ENCODE measurements at regions not wholly inside any gene's neighbourhood (a gene's known extent, or its start where the extent isn't known, plus 50 kb on each side); places are given as distances from the start of the nearest gene placed in this dataset.

DNA sequence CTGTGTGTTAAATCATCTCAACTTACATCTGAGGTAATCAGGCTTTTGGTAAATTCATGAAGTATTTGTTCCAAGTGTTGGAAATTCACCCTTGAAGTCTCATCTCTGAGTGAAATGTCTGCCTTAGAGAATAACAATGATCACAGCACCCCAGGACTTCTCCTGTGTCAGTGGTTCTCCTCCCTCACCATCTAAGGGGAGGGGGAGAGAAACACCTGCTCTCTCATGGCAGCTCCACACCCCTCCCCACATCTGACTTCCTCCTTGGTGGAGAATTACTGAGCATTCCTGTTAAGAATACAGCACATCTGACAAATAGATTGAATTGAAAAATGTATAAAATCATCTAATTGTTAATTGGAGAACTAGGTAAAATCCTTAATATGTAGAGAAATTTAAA lies 532.1 kb downstream of the RNF144A start:
- H2AFZ ChIP-seq (ENCODE audit: low read depth, low read length) = no peak overlapping the region
- H3K9me2 ChIP-seq (ENCODE audit: insufficient read depth, low read length) = no peaks in the 10 kb centered on the region
- no peak overlapping the region for H3K4me2 ChIP-seq (ENCODE audit: low read length)
- H3K9me3 ChIP-seq (ENCODE audit: low read length) = no peaks in the 10 kb centered on the region
- no peak for TF ChIP-seq EP300 (conservative IDR thresholded peaks at IDR 0.05; ENCODE audit: poor library complexity, severe bottlenecking)
- TF ChIP-seq POLR2AphosphoS5 (IDR thresholded peaks at IDR 0.05) = no peak
- TF ChIP-seq SMC3 (conservative IDR thresholded peaks at IDR 0.05; ENCODE audit: poor library complexity) = no peak
- TF ChIP-seq, protein P1, sequence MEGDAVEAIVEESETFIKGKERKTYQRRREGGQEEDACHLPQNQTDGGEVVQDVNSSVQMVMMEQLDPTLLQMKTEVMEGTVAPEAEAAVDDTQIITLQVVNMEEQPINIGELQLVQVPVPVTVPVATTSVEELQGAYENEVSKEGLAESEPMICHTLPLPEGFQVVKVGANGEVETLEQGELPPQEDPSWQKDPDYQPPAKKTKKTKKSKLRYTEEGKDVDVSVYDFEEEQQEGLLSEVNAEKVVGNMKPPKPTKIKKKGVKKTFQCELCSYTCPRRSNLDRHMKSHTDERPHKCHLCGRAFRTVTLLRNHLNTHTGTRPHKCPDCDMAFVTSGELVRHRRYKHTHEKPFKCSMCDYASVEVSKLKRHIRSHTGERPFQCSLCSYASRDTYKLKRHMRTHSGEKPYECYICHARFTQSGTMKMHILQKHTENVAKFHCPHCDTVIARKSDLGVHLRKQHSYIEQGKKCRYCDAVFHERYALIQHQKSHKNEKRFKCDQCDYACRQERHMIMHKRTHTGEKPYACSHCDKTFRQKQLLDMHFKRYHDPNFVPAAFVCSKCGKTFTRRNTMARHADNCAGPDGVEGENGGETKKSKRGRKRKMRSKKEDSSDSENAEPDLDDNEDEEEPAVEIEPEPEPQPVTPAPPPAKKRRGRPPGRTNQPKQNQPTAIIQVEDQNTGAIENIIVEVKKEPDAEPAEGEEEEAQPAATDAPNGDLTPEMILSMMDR (IDR thresholded peaks at IDR 0.05; ENCODE audit: poor library complexity, severe bottlenecking) = no peak
- TF ChIP-seq, protein P2, sequence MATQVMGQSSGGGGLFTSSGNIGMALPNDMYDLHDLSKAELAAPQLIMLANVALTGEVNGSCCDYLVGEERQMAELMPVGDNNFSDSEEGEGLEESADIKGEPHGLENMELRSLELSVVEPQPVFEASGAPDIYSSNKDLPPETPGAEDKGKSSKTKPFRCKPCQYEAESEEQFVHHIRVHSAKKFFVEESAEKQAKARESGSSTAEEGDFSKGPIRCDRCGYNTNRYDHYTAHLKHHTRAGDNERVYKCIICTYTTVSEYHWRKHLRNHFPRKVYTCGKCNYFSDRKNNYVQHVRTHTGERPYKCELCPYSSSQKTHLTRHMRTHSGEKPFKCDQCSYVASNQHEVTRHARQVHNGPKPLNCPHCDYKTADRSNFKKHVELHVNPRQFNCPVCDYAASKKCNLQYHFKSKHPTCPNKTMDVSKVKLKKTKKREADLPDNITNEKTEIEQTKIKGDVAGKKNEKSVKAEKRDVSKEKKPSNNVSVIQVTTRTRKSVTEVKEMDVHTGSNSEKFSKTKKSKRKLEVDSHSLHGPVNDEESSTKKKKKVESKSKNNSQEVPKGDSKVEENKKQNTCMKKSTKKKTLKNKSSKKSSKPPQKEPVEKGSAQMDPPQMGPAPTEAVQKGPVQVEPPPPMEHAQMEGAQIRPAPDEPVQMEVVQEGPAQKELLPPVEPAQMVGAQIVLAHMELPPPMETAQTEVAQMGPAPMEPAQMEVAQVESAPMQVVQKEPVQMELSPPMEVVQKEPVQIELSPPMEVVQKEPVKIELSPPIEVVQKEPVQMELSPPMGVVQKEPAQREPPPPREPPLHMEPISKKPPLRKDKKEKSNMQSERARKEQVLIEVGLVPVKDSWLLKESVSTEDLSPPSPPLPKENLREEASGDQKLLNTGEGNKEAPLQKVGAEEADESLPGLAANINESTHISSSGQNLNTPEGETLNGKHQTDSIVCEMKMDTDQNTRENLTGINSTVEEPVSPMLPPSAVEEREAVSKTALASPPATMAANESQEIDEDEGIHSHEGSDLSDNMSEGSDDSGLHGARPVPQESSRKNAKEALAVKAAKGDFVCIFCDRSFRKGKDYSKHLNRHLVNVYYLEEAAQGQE (IDR thresholded peaks at IDR 0.05; ENCODE audit: borderline replicate concordance) = no peak
- TF ChIP-seq RAD21 (conservative IDR thresholded peaks at IDR 0.05) = no peak
- TF ChIP-seq TAF1 (IDR thresholded peaks at IDR 0.05; ENCODE audit: low read depth) = no peak
- TF ChIP-seq MXI1 (conservative IDR thresholded peaks at IDR 0.05; ENCODE audit: poor library complexity, severe bottlenecking) = no peak
- no peak for TF ChIP-seq EZH2 (IDR thresholded peaks at IDR 0.05; ENCODE audit: borderline replicate concordance, insufficient read depth, low read length, poor library complexity, severe bottlenecking)
- H3K9ac ChIP-seq (ENCODE audit: low read length) = no peak overlapping the region
- H3K27me3 ChIP-seq (ENCODE audit: insufficient read depth, low read depth, low read length) = no peaks in the 10 kb centered on the region
- H3K79me2 ChIP-seq (replicated peaks; ENCODE audit: insufficient read depth, low read length) = no peaks in the 10 kb centered on the region
- no peak overlapping the region for H3K27ac ChIP-seq (ENCODE audit: low read length)
- no peaks in the 10 kb centered on the region for H3F3A ChIP-seq (ENCODE audit: insufficient read depth, low read length, poor library complexity, severe bottlenecking)
- no peak overlapping the region for H3K4me3 ChIP-seq (ENCODE audit: low read length)
- no peaks in the 10 kb centered on the region for H3K36me3 ChIP-seq (ENCODE audit: insufficient read depth, low read length)
- H4K20me1 ChIP-seq (ENCODE audit: insufficient read depth) = no peaks in the 10 kb centered on the region

DNA sequence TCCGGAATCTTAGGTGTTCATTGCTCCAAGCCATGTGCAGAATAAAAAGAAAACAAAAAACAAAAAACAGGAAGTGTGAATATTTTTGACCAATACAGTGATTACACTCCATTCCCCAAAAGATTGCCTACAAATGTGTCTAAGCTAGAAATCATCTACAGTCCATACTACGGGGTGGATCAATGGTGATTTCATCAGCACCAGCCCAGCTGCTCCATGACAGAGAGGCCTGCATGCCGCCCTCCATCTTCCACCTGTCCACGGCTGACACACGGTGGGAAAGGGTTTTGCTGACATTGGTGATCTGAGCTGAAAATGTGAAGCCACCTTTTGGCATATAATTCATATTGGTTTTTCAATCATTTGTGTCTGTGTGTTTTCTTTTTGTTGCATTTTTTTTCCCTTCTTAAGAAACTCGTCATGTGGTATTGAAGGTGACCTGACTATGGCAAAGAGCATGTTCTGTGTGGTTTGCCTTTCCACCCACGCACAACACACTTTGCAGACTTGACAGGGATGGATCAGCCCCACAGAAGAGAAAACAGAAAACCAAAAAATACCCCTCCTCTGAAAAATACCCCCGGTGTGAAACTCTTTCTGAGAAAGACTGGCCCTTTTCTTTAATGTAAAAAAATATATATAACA lies 533.1 kb downstream of the RNF144A start:
- Histone ChIP-seq H3K27me3 (ENCODE audit: insufficient read depth, low read depth, low read length) (no peaks in the 10 kb centered on the region), H3K9me2 (ENCODE audit: insufficient read depth, low read length) (no peaks in the 10 kb centered on the region), H3K4me3 (ENCODE audit: low read length) (no peak overlapping the region), H3K79me2 (replicated peaks; ENCODE audit: insufficient read depth, low read length) (no peaks in the 10 kb centered on the region), H3K36me3 (ENCODE audit: insufficient read depth, low read length) (no peaks in the 10 kb centered on the region), H3K27ac (ENCODE audit: low read length) (no peak overlapping the region), H4K20me1 (ENCODE audit: insufficient read depth) (no peaks in the 10 kb centered on the region), H3K9me3 (ENCODE audit: low read length) (no peaks in the 10 kb centered on the region), H2AFZ (ENCODE audit: low read depth, low read length) (no peak overlapping the region), H3F3A (ENCODE audit: insufficient read depth, low read length, poor library complexity, severe bottlenecking) (no peaks in the 10 kb centered on the region), H3K4me2 (ENCODE audit: low read length) (no peak overlapping the region), H3K9ac (ENCODE audit: low read length) (no peak overlapping the region)
- TF ChIP-seq EP300 (conservative IDR thresholded peaks at IDR 0.05; ENCODE audit: poor library complexity, severe bottlenecking) = no peak
- no peak for TF ChIP-seq TAF1 (IDR thresholded peaks at IDR 0.05; ENCODE audit: low read depth)
- TF ChIP-seq RAD21 (conservative IDR thresholded peaks at IDR 0.05) = no peak
- TF ChIP-seq MXI1 (conservative IDR thresholded peaks at IDR 0.05; ENCODE audit: poor library complexity, severe bottlenecking) = no peak
- TF ChIP-seq, protein P1 (IDR thresholded peaks at IDR 0.05; ENCODE audit: poor library complexity, severe bottlenecking) = no peak
- no peak for TF ChIP-seq SMC3 (conservative IDR thresholded peaks at IDR 0.05; ENCODE audit: poor library complexity)
- no peak for TF ChIP-seq POLR2AphosphoS5 (IDR thresholded peaks at IDR 0.05)
- TF ChIP-seq EZH2 (IDR thresholded peaks at IDR 0.05; ENCODE audit: borderline replicate concordance, insufficient read depth, low read length, poor library complexity, severe bottlenecking) = no peak
- TF ChIP-seq, protein P2 (IDR thresholded peaks at IDR 0.05; ENCODE audit: borderline replicate concordance) = no peak

Measured in neural cell (in vitro differentiated cells).